H9 (cell line): ENCODE measurements at regions not wholly inside any gene's neighbourhood (a gene's known extent, or its start where the extent isn't known, plus 50 kb on each side); places are given as distances from the start of the nearest gene placed in this dataset.
A peak's percentile ranks its signal among the peaks of the same experiment; 100 is the strongest.
"Not testable (repeated sequence)": the region's sequence is repeated elsewhere in the genome, so short reads cannot be mapped to it uniquely, and the experiment has no call there.

Source experiments
- DNase-seq: peaks from one replicate; pipeline ENCODE4 v3.0.0-alpha.2; 2017
- H2AFZ ChIP-seq: one replicate; pipeline ENCODE4 v1.6.1; 2013; ENCODE audit warnings: mild to moderate bottlenecking, low read length, control low read depth, moderate library complexity
- H2AK5ac ChIP-seq: 2 replicates; pipeline ENCODE4 v1.6.1; 2013; ENCODE audit warnings: low read length, control low read depth, mixed read lengths; ENCODE audit not compliant: insufficient read length
- H2BK120ac ChIP-seq: one replicate; pipeline ENCODE4 v1.6.1; 2013; ENCODE audit warnings: low read depth, mild to moderate bottlenecking, low read length, control low read depth, inconsistent platforms; ENCODE audit not compliant: poor library complexity, severe bottlenecking
- H2BK12ac ChIP-seq: 2 replicates; pipeline ENCODE4 v1.6.1; 2013; ENCODE audit warnings: low read length, control low read depth, mixed read lengths, low read depth; ENCODE audit not compliant: insufficient read length
- H2BK15ac ChIP-seq: 2 replicates; pipeline ENCODE4 v1.6.1; 2013; ENCODE audit warnings: low read depth, low read length, control low read depth
- H2BK20ac ChIP-seq: one replicate; pipeline ENCODE4 v1.6.1; 2013; ENCODE audit warnings: low read depth, mild to moderate bottlenecking, low read length, control low read depth, inconsistent platforms; ENCODE audit not compliant: poor library complexity, severe bottlenecking
- H2BK5ac ChIP-seq: 2 replicates; pipeline ENCODE4 v1.6.1; 2013; ENCODE audit warnings: low read length, control low read depth, mixed read lengths; ENCODE audit not compliant: insufficient read length
- H3K14ac ChIP-seq: 2 replicates; pipeline ENCODE4 v1.6.1; 2013; ENCODE audit warnings: low read length, control low read depth; ENCODE audit not compliant: insufficient read depth
- H3K18ac ChIP-seq: 2 replicates; pipeline ENCODE4 v1.6.1; 2013; ENCODE audit warnings: low read depth, mild to moderate bottlenecking, mixed read lengths, low read length, control low read depth; ENCODE audit not compliant: insufficient read length
- H3K23ac ChIP-seq: 2 replicates; pipeline ENCODE4 v1.6.1; 2013; ENCODE audit warnings: low read length, control low read depth, mixed read lengths, low read depth; ENCODE audit not compliant: insufficient read length
- H3K23me2 ChIP-seq: 2 replicates; pipeline ENCODE4 v1.6.1; 2013; ENCODE audit warnings: low read depth, mild to moderate bottlenecking, mixed read lengths, low read length, control low read depth; ENCODE audit not compliant: insufficient read length, poor library complexity, severe bottlenecking
- H3K27ac ChIP-seq: 2 replicates; pipeline ENCODE4 v1.5.1; 2013; ENCODE audit warnings: low read length, control low read depth, mixed read lengths, low read depth; ENCODE audit not compliant: insufficient read length
- H3K27me3 ChIP-seq: 2 replicates; pipeline ENCODE4 v1.6.1; 2013; ENCODE audit warnings: low read length, control low read depth, inconsistent platforms; ENCODE audit not compliant: insufficient read depth
- H3K4ac ChIP-seq: 2 replicates; pipeline ENCODE4 v1.6.1; 2013; ENCODE audit warnings: low read depth, mild to moderate bottlenecking, control low read depth, inconsistent platforms, low read length, moderate library complexity
- H3K4me1 ChIP-seq: 2 replicates; pipeline ENCODE4 v1.6.1; 2013; ENCODE audit warnings: low read length, control low read depth, inconsistent platforms; ENCODE audit not compliant: insufficient read depth
- H3K4me2 ChIP-seq: 2 replicates; pipeline ENCODE4 v1.6.1; 2013; ENCODE audit warnings: low read length, control low read depth, mixed read lengths; ENCODE audit not compliant: insufficient read length, insufficient read depth
- H3K56ac ChIP-seq: 2 replicates; pipeline ENCODE4 v1.6.1; 2013; ENCODE audit warnings: low read depth, mild to moderate bottlenecking, mixed read lengths, low read length, control low read depth; ENCODE audit not compliant: insufficient read length
- H3K79me1 ChIP-seq: 2 replicates; pipeline ENCODE4 v1.6.1; 2013; ENCODE audit warnings: low read depth, mild to moderate bottlenecking, moderate library complexity, low read length, control low read depth, inconsistent platforms; ENCODE audit not compliant: insufficient read depth, poor library complexity, severe bottlenecking
- H3K79me2 ChIP-seq: 2 replicates; pipeline ENCODE4 v1.6.1; 2013; ENCODE audit warnings: low read length, control low read depth, inconsistent platforms; ENCODE audit not compliant: insufficient read depth
- H3K9ac ChIP-seq: 2 replicates; pipeline ENCODE4 v1.6.1; 2013; ENCODE audit warnings: low read length, control low read depth, mixed read lengths; ENCODE audit not compliant: insufficient read length; ENCODE audit errors: extremely low read depth
- H3K9me3 ChIP-seq: one replicate; pipeline ENCODE4 v1.6.1; 2013; ENCODE audit warnings: low read depth, low read length, inconsistent platforms; ENCODE audit not compliant: control insufficient read depth
- H3T11ph ChIP-seq: one replicate; pipeline ENCODE4 v1.6.1; 2013; ENCODE audit warnings: mild to moderate bottlenecking, low read length, control low read depth, inconsistent platforms
- H4K20me1 ChIP-seq: one replicate; pipeline ENCODE4 v1.6.1; 2013; ENCODE audit not compliant: control insufficient read depth, insufficient read length, insufficient read depth
- H4K5ac ChIP-seq: 2 replicates; pipeline ENCODE4 v1.6.1; 2013; ENCODE audit warnings: low read depth, mild to moderate bottlenecking, mixed read lengths, low read length, control low read depth; ENCODE audit not compliant: insufficient read length
- H4K8ac ChIP-seq: replicated peaks from 2 replicates; pipeline ENCODE4 v1.6.1; 2013; ENCODE audit warnings: low read length, control low read depth, mixed read lengths, low read depth; ENCODE audit not compliant: insufficient read length
- H4K91ac ChIP-seq: 2 replicates; pipeline ENCODE4 v1.6.1; 2013; ENCODE audit warnings: low read depth, mild to moderate bottlenecking, moderate library complexity, mixed read lengths, low read length, control low read depth; ENCODE audit not compliant: insufficient read length
- H3K27ac Mint-ChIP-seq, 3 experiments: 2 replicates in 2 of 3; 3 replicates in 1 of 3; pipeline ENCODE4 v1.8.0; 2020 to 2021; ENCODE audit warnings: mixed read lengths in 3 of 3, mild to moderate bottlenecking in 1 of 3, moderate library complexity in 1 of 3
- H3K27me3 Mint-ChIP-seq: 2 replicates; pipeline ENCODE4 v1.8.0; 2021; ENCODE audit warnings: low read depth, mild to moderate bottlenecking, moderate library complexity, mixed read lengths
- H3K36me3 Mint-ChIP-seq, 3 experiments: 2 replicates in 2 of 3; 3 replicates in 1 of 3; pipeline ENCODE4 v1.8.0; 2020 to 2021; ENCODE audit warnings: low read depth in 3 of 3, mixed read lengths in 3 of 3; ENCODE audit not compliant: insufficient read depth in 1 of 3
- H3K4me1 Mint-ChIP-seq, 2 experiments: 2 replicates each; pipeline ENCODE4 v1.8.0; 2020; ENCODE audit warnings: mixed read lengths in 2 of 2
- H3K4me3 Mint-ChIP-seq, 2 experiments: 2 replicates in 1 of 2; 3 replicates in 1 of 2; pipeline ENCODE4 v1.8.0; 2020 to 2021; ENCODE audit warnings: mild to moderate bottlenecking in 2 of 2, mixed read lengths in 2 of 2, moderate library complexity in 1 of 2
- H3K9me3 Mint-ChIP-seq, 2 experiments: 2 replicates in 1 of 2; 3 replicates in 1 of 2; pipeline ENCODE4 v1.8.0; 2020; ENCODE audit warnings: mild to moderate bottlenecking in 2 of 2, mixed read lengths in 2 of 2, moderate library complexity in 1 of 2
- WGBS: extraction: QIAGEN DNeasy Blood & Tissue Kit; methylation state at CpG from one replicate; pipeline ENCODE4 v1.1.7; 2013; ENCODE audit warnings: missing lambda C conversion rate, low lambda C conversion rate, mixed read lengths; ENCODE audit not compliant: insufficient read length; ENCODE audit errors: extremely low coverage; 5-methylcytosine and 5-hydroxymethylcytosine counted together

- H3K27me3 Mint-ChIP-seq, H3K4me2 ChIP-seq, H2AFZ ChIP-seq: not testable (repeated sequence)
These were observed 96.3 kb upstream of the SAMD11 start for GRCh38 chr1:827211-828063.

GRCh38 chr1:829324-829723 lies 94.4 kb upstream of the SAMD11 start:
- no CpG with 5 or more reads among the region's 3 CpGs for WGBS
- DNase-seq: not testable (repeated sequence)

More at GRCh38 chr1:827211-828063, 96.3 kb upstream of the SAMD11 start:
- H2BK15ac ChIP-seq, H3T11ph ChIP-seq, H3K9me3 Mint-ChIP-seq, H2BK20ac ChIP-seq, H2BK5ac ChIP-seq, H3K4me1 Mint-ChIP-seq, H3K4me1 ChIP-seq, H2BK12ac ChIP-seq, H2AK5ac ChIP-seq, H3K9me3 ChIP-seq, H3K23me2 ChIP-seq, H3K27ac ChIP-seq, H3K14ac ChIP-seq, H3K27me3 ChIP-seq, H4K5ac ChIP-seq, H3K23ac ChIP-seq, H3K56ac ChIP-seq, H3K79me1 ChIP-seq, H3K79me2 ChIP-seq, H4K91ac ChIP-seq, H3K36me3 Mint-ChIP-seq, H3K18ac ChIP-seq, H4K8ac ChIP-seq, H4K20me1 ChIP-seq, H3K4ac ChIP-seq, H2BK120ac ChIP-seq: not testable (repeated sequence)
- DNase-seq: peak; percentile 87
- WGBS: no CpG with 5 or more reads among the region's 109 CpGs
- peak overlapping the region; percentile 84 for H3K9ac ChIP-seq
- Mint-ChIP-seq H3K27ac (peak overlapping the region in 2 of 3 experiments; percentile 76 to 78; a peak in 4 of 7 replicates), H3K4me3 (peak overlapping the region; percentile 83 to 89)

More at GRCh38 chr1:829324-829723, 94.4 kb upstream of the SAMD11 start:
- not testable (repeated sequence) for H3K56ac ChIP-seq, H3K18ac ChIP-seq, H3K27me3 Mint-ChIP-seq, H3K27ac ChIP-seq, H2AFZ ChIP-seq, H3K9ac ChIP-seq, H2BK20ac ChIP-seq, H3K14ac ChIP-seq, H2BK15ac ChIP-seq, H3K27ac Mint-ChIP-seq, H2BK5ac ChIP-seq, H3K27me3 ChIP-seq, H3K9me3 Mint-ChIP-seq, H4K20me1 ChIP-seq, H4K5ac ChIP-seq, H3K4ac ChIP-seq, H3K23me2 ChIP-seq, H3K79me2 ChIP-seq, H3K79me1 ChIP-seq, H3K36me3 Mint-ChIP-seq, H3K4me1 ChIP-seq, H4K91ac ChIP-seq, H3T11ph ChIP-seq, H2BK12ac ChIP-seq, H2AK5ac ChIP-seq, H3K4me2 ChIP-seq, H3K4me1 Mint-ChIP-seq, H3K9me3 ChIP-seq, H4K8ac ChIP-seq, H2BK120ac ChIP-seq, H3K23ac ChIP-seq, H3K4me3 Mint-ChIP-seq
